DND-41 (cell line): ENCODE measurements at regions not wholly inside any gene's neighbourhood (a gene's known extent, or its start where the extent isn't known, plus 50 kb on each side); places are given as distances from the start of the nearest gene placed in this dataset.

Experiments used
- ATAC-seq: fragments of 200-7000 bp; cut with Tn5 transposase; 3 replicates; pipeline ENCODE4 v1.9.1; 2021; ENCODE audit warnings: low read depth; ENCODE audit not compliant: insufficient read depth
- DNase-seq: peaks from one replicate; pipeline ENCODE4 v3.0.0-alpha.2; 2020
- H2AFZ ChIP-seq: 2 replicates; pipeline ENCODE4 v1.6.0; 2012; ENCODE audit warnings: low read depth, low read length
- H3K27ac ChIP-seq: 2 replicates; pipeline ENCODE4 v1.5.1; 2012; ENCODE audit warnings: low read length, inconsistent platforms
- H3K27me3 ChIP-seq: fragments of 200-600 bp; sonication (generic); 2 replicates; pipeline ENCODE4 v1.6.0; 2012; ENCODE audit warnings: low read length, mild to moderate bottlenecking, inconsistent platforms; ENCODE audit not compliant: insufficient read depth, poor library complexity
- H3K36me3 ChIP-seq: 2 replicates; pipeline ENCODE4 v1.5.1; 2012; ENCODE audit warnings: low read length, inconsistent platforms; ENCODE audit not compliant: insufficient read depth
- H3K4me1 ChIP-seq: 2 replicates; pipeline ENCODE4 v1.5.1; 2012; ENCODE audit warnings: mild to moderate bottlenecking, low read length; ENCODE audit not compliant: insufficient read depth
- H3K4me2 ChIP-seq: 2 replicates; pipeline ENCODE4 v1.6.0; 2012; ENCODE audit warnings: mild to moderate bottlenecking, moderate library complexity, low read length, inconsistent platforms; ENCODE audit not compliant: insufficient read depth
- H3K4me3 ChIP-seq, 2 experiments: fragments of 200-600 bp in 1 of 2; shearing (Covaris generic) in 1 of 2; 2 replicates each; pipeline ENCODE4 v1.5.1; 2012 to 2016; ENCODE audit warnings: inconsistent platforms in 2 of 2, low read length in 2 of 2, mild to moderate bottlenecking in 2 of 2, low read depth in 1 of 2, moderate library complexity in 1 of 2
- H3K79me2 ChIP-seq: 2 replicates; pipeline ENCODE4 v1.6.0; 2012; ENCODE audit warnings: low read length, inconsistent platforms; ENCODE audit not compliant: insufficient read depth
- H3K9ac ChIP-seq: 2 replicates; pipeline ENCODE4 v1.6.0; 2012; ENCODE audit warnings: low read depth, mild to moderate bottlenecking, inconsistent platforms, low read length, moderate library complexity
- H3K9me3 ChIP-seq: 2 replicates; pipeline ENCODE4 v1.5.1; 2012; ENCODE audit warnings: low read length, moderate library complexity, mild to moderate bottlenecking, inconsistent platforms; ENCODE audit not compliant: insufficient read depth, severe bottlenecking
- H4K20me1 ChIP-seq: 2 replicates; pipeline ENCODE4 v1.6.0; 2012; ENCODE audit warnings: low read length; ENCODE audit not compliant: insufficient read depth
- CTCF ChIP-seq: IDR thresholded peaks from 2 replicates; pipeline ENCODE4 v1.5.1; 2012; ENCODE audit warnings: borderline replicate concordance, low read length, moderate library complexity, mild to moderate bottlenecking; ENCODE audit not compliant: poor library complexity, severe bottlenecking; ENCODE audit errors: extremely low read depth
- EZH2 ChIP-seq: IDR thresholded peaks from 3 replicates; pipeline ENCODE4 v1.6.1; 2012; ENCODE audit warnings: borderline replicate concordance, low read depth, mild to moderate bottlenecking, moderate library complexity, low read length, inconsistent platforms; ENCODE audit not compliant: severe bottlenecking

- no peak for ATAC-seq
Measured at GRCh38 chr18:39225373-39225772, 1659.8 kb upstream of the CELF4 start.

GRCh38 chr18:39223283-39223682 is 1657.7 kb upstream of the CELF4 start:
- Histone ChIP-seq H3K4me1 (no peaks in the 10 kb centered on the region), H3K27ac (no peak overlapping the region), H4K20me1 (no peaks in the 10 kb centered on the region), H2AFZ (no peak overlapping the region), H3K36me3 (no peaks in the 10 kb centered on the region), H3K79me2 (no peaks in the 10 kb centered on the region), H3K4me3 (no peak overlapping the region), H3K4me2 (no peak overlapping the region), H3K9ac (no peak overlapping the region), H3K9me3 (no peaks in the 10 kb centered on the region), H3K27me3 (no peaks in the 10 kb centered on the region)
- DNase-seq (no peak), ATAC-seq (no peak)
- TF ChIP-seq EZH2 (no peak), CTCF (no peak)

More at GRCh38 chr18:39225373-39225772, 1659.8 kb upstream of the CELF4 start:
- Histone ChIP-seq H3K4me1 (no peaks in the 10 kb centered on the region), H3K79me2 (no peaks in the 10 kb centered on the region), H4K20me1 (no peaks in the 10 kb centered on the region), H3K9me3 (no peaks in the 10 kb centered on the region), H3K4me3 (no peak overlapping the region), H3K9ac (no peak overlapping the region), H3K27ac (no peak overlapping the region), H2AFZ (no peak overlapping the region), H3K4me2 (no peak overlapping the region), H3K27me3 (no peaks in the 10 kb centered on the region), H3K36me3 (no peaks in the 10 kb centered on the region)
- TF ChIP-seq EZH2 (no peak), CTCF (no peak)
- DNase-seq, result no peak

DNA sequence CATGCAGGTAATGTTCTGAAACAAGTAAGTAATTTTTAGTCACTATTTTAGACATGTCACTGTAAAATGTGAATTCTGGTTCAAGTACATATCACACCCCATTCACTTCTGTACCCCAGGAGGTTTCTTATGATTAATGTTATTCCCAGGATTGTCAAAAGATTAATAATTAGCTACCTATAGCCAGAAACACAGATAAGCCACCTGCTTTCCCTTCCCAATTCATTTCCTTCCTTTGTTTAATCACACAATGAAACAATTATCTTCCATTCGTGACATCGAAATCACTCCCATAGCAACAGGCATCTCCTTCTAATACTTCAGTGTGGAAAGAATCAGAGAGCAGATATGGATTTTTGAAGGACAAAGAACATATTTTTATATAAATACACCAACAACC is 1650.3 kb upstream of the CELF4 start:
- DNase-seq, result no peak
- Histone ChIP-seq H3K4me2 (no peak overlapping the region), H4K20me1 (no peaks in the 10 kb centered on the region), H3K4me1 (no peaks in the 10 kb centered on the region), H2AFZ (no peak overlapping the region), H3K27ac (no peak overlapping the region), H3K9ac (no peak overlapping the region), H3K79me2 (no peaks in the 10 kb centered on the region), H3K4me3 (no peak overlapping the region), H3K36me3 (no peaks in the 10 kb centered on the region), H3K9me3 (no peaks in the 10 kb centered on the region), H3K27me3 (no peaks in the 10 kb centered on the region)
- no peak for TF ChIP-seq CTCF
- TF ChIP-seq EZH2, result no peak
- ATAC-seq, result no peak

DNA sequence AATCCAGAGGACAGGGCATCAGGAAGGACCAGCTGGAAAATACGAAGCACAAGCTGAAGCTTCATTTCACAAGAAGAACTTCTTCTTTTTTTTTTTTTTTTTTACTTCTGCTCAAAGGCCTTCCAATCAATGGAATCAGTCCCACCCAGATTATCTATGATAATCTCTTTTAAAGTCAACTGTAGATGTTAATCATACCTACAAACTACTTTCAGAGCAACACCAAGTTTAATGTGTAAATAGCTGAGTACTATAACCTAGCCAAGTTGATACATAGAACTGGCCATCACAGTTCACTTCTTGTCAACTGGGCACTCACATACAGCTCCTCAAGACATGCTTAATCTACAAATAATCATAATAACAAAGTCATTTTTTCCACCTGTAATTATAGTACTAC is 1645.9 kb upstream of the CELF4 start:
- ATAC-seq (no peak), DNase-seq (no peak)
- Histone ChIP-seq H2AFZ (no peak overlapping the region), H3K9ac (no peak overlapping the region), H3K79me2 (no peaks in the 10 kb centered on the region), H3K27ac (no peak overlapping the region), H3K4me3 (no peak overlapping the region), H3K4me1 (no peaks in the 10 kb centered on the region), H3K4me2 (no peak overlapping the region), H3K9me3 (no peaks in the 10 kb centered on the region), H4K20me1 (no peaks in the 10 kb centered on the region), H3K36me3 (no peaks in the 10 kb centered on the region), H3K27me3 (no peaks in the 10 kb centered on the region)
- no peak for TF ChIP-seq EZH2
- TF ChIP-seq CTCF, result no peak
